Tibial artery (tissue), 4 donors: ENCODE measurements at regions not wholly inside any gene's neighbourhood (a gene's known extent, or its start where the extent isn't known, plus 50 kb on each side); places are given as distances from the start of the nearest gene placed in this dataset.

ENCODE experiments used
- DNase-seq, 2 donors: peaks; one replicate each; pipeline ENCODE4 v3.0.0-alpha.2; 2019
- H3K27ac ChIP-seq, 2 donors: fragments of 200-600 bp; sonication (generic) in 1 of 2; 1 replicate in 1 of 2; 2 replicates in 1 of 2; pipeline ENCODE4 v1.5.1; 2018 to 2019; ENCODE audit warnings: mild to moderate bottlenecking in 1 of 2
- H3K27me3 ChIP-seq, 2 donors: fragments of 200-600 bp; sonication (generic) in 1 of 2; one replicate each; pipeline versions ENCODE4 v1.5.1 to v1.6.0; 2016 to 2019
- H3K36me3 ChIP-seq, 3 donors: fragments of 200-600 bp; sonication (generic) in 2 of 3; one replicate each; pipeline ENCODE4 v1.5.1; 2016 to 2019; ENCODE audit warnings: mild to moderate bottlenecking in 2 of 3
- H3K4me1 ChIP-seq, 4 donors: fragments of 200-600 bp; sonication (generic) in 2 of 4; 1 replicate in 3 of 4; 2 replicates in 1 of 4; pipeline ENCODE4 v1.5.1; 2016 to 2019
- H3K4me3 ChIP-seq, 2 donors: fragments of 200-600 bp; sonication (generic) in 1 of 2; 1 replicate in 1 of 2; 2 replicates in 1 of 2; pipeline ENCODE4 v1.5.1; 2018 to 2019; ENCODE audit warnings: mild to moderate bottlenecking in 2 of 2
- H3K9me3 ChIP-seq, 3 donors: fragments of 200-600 bp; sonication (generic) in 1 of 3; one replicate each; pipeline ENCODE4 v1.5.1; 2016 to 2019
- intact Hi-C: fragments of 100-400 bp; cut with DNase I; formaldehyde crosslinking; loops from one replicate; pipeline ENCODE4 v1.15.0; 2023; ENCODE audit warnings: low total_unique reads
- TF ChIP-seq, protein P1 (sequence below), 2 experiments: fragments of 200-600 bp in 1 of 2; fragments of 450-650 bp in 1 of 2; IDR thresholded peaks; one replicate each; pipeline ENCODE4 v1.5.1; 2017 to 2019; ENCODE audit warnings: antibody characterized with exemption in 2 of 2, mild to moderate bottlenecking in 1 of 2, moderate library complexity in 1 of 2

DNA sequence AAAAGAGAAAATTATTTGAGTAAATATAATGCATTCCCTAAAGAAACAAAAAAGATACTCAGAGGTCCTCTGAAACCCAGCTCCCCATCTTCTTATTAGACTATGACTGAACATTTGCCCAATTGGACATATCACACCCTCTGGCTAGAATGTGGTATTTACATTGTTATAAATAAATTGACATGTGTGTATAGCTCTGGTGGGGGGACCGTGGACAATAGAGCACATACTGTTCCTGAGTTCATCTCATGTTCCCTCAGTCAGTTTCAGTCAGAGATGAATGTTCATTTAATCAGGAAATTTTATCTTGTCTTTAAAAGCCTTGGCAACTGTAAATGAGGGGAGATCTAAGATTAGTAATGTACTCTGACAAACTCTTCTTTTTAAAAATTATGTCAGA lies 459.3 kb upstream of the ADAMTS5 start:
- Histone ChIP-seq H3K27ac (peak overlapping the region in 1 of 2 donors; percentile 59), H3K4me1 (peaks cover 0 to 72% (median 37%) of the 10 kb centered on the region in 4 donors), H3K27me3 (no peaks in the 10 kb centered on the region), H3K9me3 (no peaks in the 10 kb centered on the region), H3K4me3 (no peak overlapping the region), H3K36me3 (no peaks in the 10 kb centered on the region)
- TF ChIP-seq, protein P1, sequence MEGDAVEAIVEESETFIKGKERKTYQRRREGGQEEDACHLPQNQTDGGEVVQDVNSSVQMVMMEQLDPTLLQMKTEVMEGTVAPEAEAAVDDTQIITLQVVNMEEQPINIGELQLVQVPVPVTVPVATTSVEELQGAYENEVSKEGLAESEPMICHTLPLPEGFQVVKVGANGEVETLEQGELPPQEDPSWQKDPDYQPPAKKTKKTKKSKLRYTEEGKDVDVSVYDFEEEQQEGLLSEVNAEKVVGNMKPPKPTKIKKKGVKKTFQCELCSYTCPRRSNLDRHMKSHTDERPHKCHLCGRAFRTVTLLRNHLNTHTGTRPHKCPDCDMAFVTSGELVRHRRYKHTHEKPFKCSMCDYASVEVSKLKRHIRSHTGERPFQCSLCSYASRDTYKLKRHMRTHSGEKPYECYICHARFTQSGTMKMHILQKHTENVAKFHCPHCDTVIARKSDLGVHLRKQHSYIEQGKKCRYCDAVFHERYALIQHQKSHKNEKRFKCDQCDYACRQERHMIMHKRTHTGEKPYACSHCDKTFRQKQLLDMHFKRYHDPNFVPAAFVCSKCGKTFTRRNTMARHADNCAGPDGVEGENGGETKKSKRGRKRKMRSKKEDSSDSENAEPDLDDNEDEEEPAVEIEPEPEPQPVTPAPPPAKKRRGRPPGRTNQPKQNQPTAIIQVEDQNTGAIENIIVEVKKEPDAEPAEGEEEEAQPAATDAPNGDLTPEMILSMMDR (IDR thresholded peaks at IDR 0.05) = no peak
- DNase-seq = no peak
- intact Hi-C loops = no loop called here

DNA sequence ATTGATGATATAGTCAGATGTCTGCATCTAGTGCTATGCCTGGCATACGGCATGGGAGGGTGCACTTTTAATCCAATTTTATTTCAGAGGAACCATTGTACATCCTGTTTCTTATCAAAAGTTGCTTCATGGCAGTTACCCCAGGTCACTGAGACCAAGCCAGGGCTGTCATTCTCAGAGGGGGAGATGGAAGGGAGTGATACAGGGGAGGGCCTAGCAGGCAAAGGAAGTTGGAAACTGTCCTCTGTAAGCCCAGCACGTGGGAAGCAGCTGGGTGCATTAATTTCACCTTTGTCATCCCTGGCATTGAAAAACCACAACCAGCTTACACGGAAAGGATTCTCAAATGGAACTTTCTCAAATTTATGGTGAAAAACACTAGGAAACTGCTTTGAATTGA lies 458.7 kb upstream of the ADAMTS5 start:
- intact Hi-C loops = no loop called here
- no peaks in the 10 kb centered on the region for H3K9me3 ChIP-seq
- H3K27me3 ChIP-seq = no peaks in the 10 kb centered on the region
- H3K4me3 ChIP-seq = no peak overlapping the region
- no peaks in the 10 kb centered on the region for H3K36me3 ChIP-seq
- peaks cover 0 to 69% (median 37%) of the 10 kb centered on the region in 4 donors for H3K4me1 ChIP-seq
- TF ChIP-seq, protein P1 (IDR thresholded peaks at IDR 0.05) = no peak
- no peak for DNase-seq
- peak overlapping the region; percentile 41 to 59 for H3K27ac ChIP-seq

DNA sequence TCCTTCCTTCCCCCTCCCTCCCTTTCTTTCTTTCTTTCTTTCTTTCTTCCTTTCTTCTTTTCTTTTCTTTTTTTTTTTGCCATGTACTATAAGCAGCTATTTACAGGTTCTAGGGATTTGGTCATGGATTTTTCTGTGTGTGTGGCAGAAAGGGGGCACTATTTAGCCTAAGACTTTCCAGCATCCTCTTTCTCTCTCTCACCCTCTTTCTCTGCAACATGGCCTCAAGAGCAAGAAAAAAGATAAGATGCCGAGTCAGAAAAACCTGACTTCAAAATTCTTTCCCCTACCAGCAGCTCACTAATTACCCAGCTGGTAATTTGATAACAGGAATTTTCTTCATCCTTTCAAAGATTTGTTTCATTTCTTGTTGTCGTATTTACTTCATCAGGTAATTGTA lies 458.3 kb upstream of the ADAMTS5 start:
- no peak for DNase-seq
- Histone ChIP-seq H3K27ac (peak overlapping the region; percentile 41 to 59), H3K4me3 (no peak overlapping the region), H3K4me1 (peaks cover 0 to 65% (median 35%) of the 10 kb centered on the region in 4 donors), H3K9me3 (no peaks in the 10 kb centered on the region), H3K27me3 (no peaks in the 10 kb centered on the region), H3K36me3 (no peaks in the 10 kb centered on the region)
- intact Hi-C loops = no loop called here
- TF ChIP-seq, protein P1 (IDR thresholded peaks at IDR 0.05) = no peak

DNA sequence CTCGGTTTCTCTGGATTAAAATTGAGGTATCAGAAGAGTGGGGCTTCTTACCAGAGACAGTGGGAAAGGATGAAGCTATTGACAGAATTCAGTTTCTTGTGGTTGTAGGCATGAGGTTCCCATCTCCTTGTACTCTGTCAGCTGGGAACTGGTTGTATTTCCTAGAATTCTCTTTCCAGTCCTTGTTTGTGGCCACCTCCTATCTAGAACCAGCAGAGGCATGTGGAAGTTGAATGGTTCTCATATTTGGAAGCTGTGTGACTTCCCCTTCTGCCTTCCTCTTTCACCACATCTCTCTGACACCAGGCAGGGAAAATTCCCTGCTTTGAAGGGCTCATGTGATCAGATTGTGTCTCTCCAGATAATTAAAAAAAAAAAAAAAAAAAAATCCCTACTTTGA lies 457.7 kb upstream of the ADAMTS5 start:
- intact Hi-C loops = no loop called here
- TF ChIP-seq, protein P1 (IDR thresholded peaks at IDR 0.05) = no peak
- Histone ChIP-seq H3K27me3 (no peaks in the 10 kb centered on the region), H3K4me3 (no peak overlapping the region), H3K4me1 (peaks cover 0 to 59% (median 32%) of the 10 kb centered on the region in 4 donors), H3K9me3 (no peaks in the 10 kb centered on the region), H3K36me3 (no peaks in the 10 kb centered on the region), H3K27ac (peak overlapping the region; percentile 54 to 65)
- no peak for DNase-seq

DNA sequence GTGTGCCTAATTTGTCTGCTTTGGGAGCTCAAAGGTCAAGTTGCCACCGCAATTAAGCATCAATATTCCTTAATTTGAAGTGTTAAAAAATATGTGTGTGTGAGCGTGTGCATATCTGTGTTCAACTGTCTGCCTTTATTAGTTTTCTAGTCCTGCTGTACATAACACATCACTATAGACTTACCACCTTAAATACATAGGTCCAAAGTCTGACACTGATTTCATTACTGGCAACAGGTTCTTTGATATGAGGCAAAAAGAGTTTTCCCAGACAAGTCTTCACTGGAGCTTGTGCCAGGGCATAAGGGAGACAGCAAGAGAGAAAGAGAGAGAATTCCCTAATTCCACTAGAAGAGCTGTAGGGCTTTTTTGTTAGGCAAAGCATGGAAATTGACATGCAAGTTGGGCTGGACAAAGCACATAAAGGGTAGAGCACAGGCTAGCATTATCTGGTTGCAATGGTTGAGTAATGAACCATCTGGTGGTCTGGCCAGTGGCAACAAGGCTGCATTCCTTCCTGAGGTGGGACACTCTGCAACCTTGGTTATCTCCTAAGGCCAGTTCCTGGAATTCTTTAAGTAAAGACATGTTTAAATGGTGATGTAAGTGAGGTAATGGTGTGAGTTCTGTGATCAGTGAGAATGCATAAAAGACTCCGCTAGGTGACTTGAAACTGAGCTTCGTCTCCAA lies 457.2 kb upstream of the ADAMTS5 start:
- DNase-seq = no peak
- Histone ChIP-seq H3K4me3 (no peak overlapping the region), H3K27me3 (no peaks in the 10 kb centered on the region), H3K27ac (peak overlapping the region; percentile 54 to 65), H3K4me1 (peaks cover 0 to 53% (median 29%) of the 10 kb centered on the region in 4 donors), H3K9me3 (no peaks in the 10 kb centered on the region), H3K36me3 (no peaks in the 10 kb centered on the region)
- TF ChIP-seq, protein P1 (IDR thresholded peaks at IDR 0.05) = no peak
- intact Hi-C loops = no loop called here
